Left renal cortex interstitium (tissue), 4 donors: ENCODE measurements at regions not wholly inside any gene's neighbourhood (a gene's known extent, or its start where the extent isn't known, plus 50 kb on each side); places are given as distances from the start of the nearest gene placed in this dataset.

Experiments
- DNase-seq, 4 donors: peaks; one replicate each; pipeline ENCODE4 v3.0.0-alpha.2; 2013; ENCODE audit warnings: low read depth in 4 of 4, low spot score in 2 of 4, missing footprints in 1 of 4

- DNase-seq, result no peak
These were observed 460.7 kb downstream of the NOVA1 start for GRCh38 chr14:26137161-26137560.

- no peak for DNase-seq
These were observed 465.7 kb downstream of the NOVA1 start for GRCh38 chr14:26132061-26132645.

- DNase-seq, result no peak
These were observed 467.1 kb downstream of the NOVA1 start for GRCh38 chr14:26130690-26131089.

- DNase-seq, result no peak
These were observed 468.7 kb downstream of the NOVA1 start for GRCh38 chr14:26128931-26129671.

- no peak for DNase-seq
These were observed 472.9 kb downstream of the NOVA1 start for GRCh38 chr14:26124896-26125438.

GRCh38 chr14:26123459-26123858, 474.4 kb downstream of the NOVA1 start:
- no peak for DNase-seq

- no peak for DNase-seq
These were observed 476.7 kb downstream of the NOVA1 start for GRCh38 chr14:26121181-26121580.

- no peak for DNase-seq
These were observed 483.8 kb downstream of the NOVA1 start for GRCh38 chr14:26113911-26114640.

GRCh38 chr14:26104717-26105116, 493.1 kb downstream of the NOVA1 start:
- DNase-seq, result no peak

GRCh38 chr14:26097852-26098251, 500.0 kb downstream of the NOVA1 start:
- no peak for DNase-seq

GRCh38 chr14:26088275-26088674, 509.6 kb downstream of the NOVA1 start:
- no peak for DNase-seq

- DNase-seq, result no peak
These were observed 516.8 kb downstream of the NOVA1 start for GRCh38 chr14:26081043-26081442.

- no peak for DNase-seq
These were observed 519.3 kb downstream of the NOVA1 start for GRCh38 chr14:26078561-26078960.

GRCh38 chr14:26074892-26075291, 522.9 kb downstream of the NOVA1 start:
- no peak for DNase-seq

- no peak for DNase-seq
These were observed 527.4 kb downstream of the NOVA1 start for GRCh38 chr14:26070443-26070842.

- DNase-seq, result no peak
These were observed 529.9 kb downstream of the NOVA1 start for GRCh38 chr14:26067786-26068459.

GRCh38 chr14:26067341-26067740, 530.5 kb downstream of the NOVA1 start:
- DNase-seq, result no peak

GRCh38 chr14:26056036-26056616, 541.7 kb downstream of the NOVA1 start:
- no peak for DNase-seq

- DNase-seq, result no peak
These were observed 565.5 kb downstream of the NOVA1 start for GRCh38 chr14:26032348-26032747.

- DNase-seq, result no peak
These were observed 571.4 kb downstream of the NOVA1 start for GRCh38 chr14:26026384-26026783.

- DNase-seq, result no peak
These were observed 573.9 kb downstream of the NOVA1 start for GRCh38 chr14:26023967-26024366.
